Thoracic aorta (tissue), 2 donors: ENCODE measurements at regions not wholly inside any gene's neighbourhood (a gene's known extent, or its start where the extent isn't known, plus 50 kb on each side); places are given as distances from the start of the nearest gene placed in this dataset.

Source experiments
- ATAC-seq: fragments of 150-250 bp; one replicate; pipeline ENCODE4 v1.8.0; 2017; ENCODE audit warnings: low read depth; ENCODE audit not compliant: insufficient number of reproducible peaks, low FRiP score
- DNase-seq: peaks from one replicate; pipeline ENCODE4 v3.0.0-alpha.2; 2020; ENCODE audit warnings: low spot score
- H3K27ac ChIP-seq, 2 donors: fragments of 200-600 bp; sonication (generic); 1 replicate in 1 of 2; 2 replicates in 1 of 2; pipeline ENCODE4 v1.5.1; 2016; ENCODE audit warnings: mild to moderate bottlenecking in 2 of 2, moderate library complexity in 2 of 2
- H3K27me3 ChIP-seq: fragments of 200-600 bp; sonication (generic); replicated peaks from 2 replicates; pipeline ENCODE4 v1.6.0; 2016; ENCODE audit warnings: mild to moderate bottlenecking; ENCODE audit not compliant: insufficient read depth
- H3K36me3 ChIP-seq: fragments of 200-600 bp; sonication (generic); one replicate; pipeline ENCODE4 v1.5.1; 2016
- H3K4me1 ChIP-seq, 2 donors: fragments of 200-600 bp; sonication (generic); 1 replicate in 1 of 2; 2 replicates in 1 of 2; pipeline versions ENCODE4 v1.5.1 to v1.6.0; 2016; ENCODE audit warnings: low read depth in 2 of 2, mild to moderate bottlenecking in 1 of 2; ENCODE audit not compliant: control insufficient read depth in 1 of 2
- H3K4me3 ChIP-seq: fragments of 200-600 bp; sonication (generic); 2 replicates; pipeline ENCODE4 v1.5.1; 2016; ENCODE audit warnings: mild to moderate bottlenecking
- H3K9me3 ChIP-seq: fragments of 200-600 bp; sonication (generic); 2 replicates; pipeline ENCODE4 v1.5.1; 2016
- CTCF ChIP-seq: fragments of 200-600 bp; sonication (generic); IDR thresholded peaks from one replicate; pipeline ENCODE4 v1.5.1; 2019; ENCODE audit warnings: antibody characterized with exemption

DNA sequence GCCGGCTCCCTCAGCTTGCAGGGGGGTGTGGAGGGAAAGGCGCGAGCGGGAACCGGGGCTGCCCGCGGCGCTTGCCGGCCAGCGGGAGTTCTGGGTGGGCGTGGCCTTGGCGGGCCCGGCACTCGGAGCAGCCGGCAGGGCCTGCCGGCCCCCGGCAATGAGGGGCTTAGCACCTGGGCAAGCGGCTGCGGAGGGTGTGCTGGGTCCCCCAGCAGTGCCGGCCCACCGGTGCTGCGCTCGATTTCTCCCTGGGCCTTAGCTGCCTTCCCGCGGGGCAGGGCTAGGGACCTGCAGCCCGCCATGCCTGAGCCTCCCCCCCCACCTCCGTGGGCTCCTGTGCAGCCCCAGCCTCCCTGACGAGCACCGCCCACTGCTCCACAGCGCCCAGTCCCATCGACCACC is 514.5 kb upstream of the GJE1 start:
- no peak for ATAC-seq
- TF ChIP-seq CTCF = no peak
- Histone ChIP-seq H3K4me3 (no peak overlapping the region), H3K27ac (no peak overlapping the region), H3K36me3 (no peaks in the 10 kb centered on the region), H3K4me1 (no peaks in the 10 kb centered on the region), H3K27me3 (no peaks in the 10 kb centered on the region), H3K9me3 (no peaks in the 10 kb centered on the region)
- DNase-seq = no peak

GRCh38 chr6:141610741-141611140 is 522.0 kb upstream of the GJE1 start:
- no peak overlapping the region for H3K4me3 ChIP-seq
- no peak for DNase-seq
- H3K27me3 ChIP-seq = no peaks in the 10 kb centered on the region
- H3K36me3 ChIP-seq = no peaks in the 10 kb centered on the region
- H3K4me1 ChIP-seq = no peaks in the 10 kb centered on the region
- no peak overlapping the region for H3K27ac ChIP-seq
- no peaks in the 10 kb centered on the region for H3K9me3 ChIP-seq
- ATAC-seq = no peak
- no peak for TF ChIP-seq CTCF

GRCh38 chr6:141607956-141608355 is 524.8 kb upstream of the GJE1 start:
- H3K27ac ChIP-seq = no peak overlapping the region
- no peak for ATAC-seq

DNA sequence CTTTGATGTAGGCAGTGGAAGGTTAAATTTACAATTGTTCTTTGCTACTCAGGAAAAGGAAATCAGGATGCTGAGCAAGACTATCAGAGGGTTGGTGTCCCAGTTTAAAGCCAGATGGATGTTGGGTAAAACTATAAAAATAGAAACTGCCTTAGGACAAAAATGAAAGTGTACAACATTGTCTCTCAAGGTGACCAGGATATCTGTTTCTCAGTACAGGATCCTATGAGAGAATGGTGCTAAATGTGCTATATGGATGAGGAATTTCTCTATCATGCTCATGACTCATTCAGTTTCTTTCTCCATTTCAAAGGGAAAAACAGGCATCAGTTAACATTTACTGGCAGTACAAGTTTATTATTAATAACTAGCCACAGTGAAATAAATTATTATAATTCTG is 534.2 kb upstream of the GJE1 start:
- Histone ChIP-seq H3K4me1 (no peaks in the 10 kb centered on the region), H3K27ac (no peak overlapping the region), H3K27me3 (no peaks in the 10 kb centered on the region), H3K4me3 (no peak overlapping the region), H3K36me3 (no peaks in the 10 kb centered on the region), H3K9me3 (no peaks in the 10 kb centered on the region)
- no peak for TF ChIP-seq CTCF
- ATAC-seq (no peak), DNase-seq (no peak)

More at GRCh38 chr6:141607956-141608355, 524.8 kb upstream of the GJE1 start:
- no peaks in the 10 kb centered on the region for H3K27me3 ChIP-seq
- no peak overlapping the region for H3K4me3 ChIP-seq
- TF ChIP-seq CTCF = no peak
- H3K9me3 ChIP-seq = no peaks in the 10 kb centered on the region
- H3K36me3 ChIP-seq = no peaks in the 10 kb centered on the region
- H3K4me1 ChIP-seq = no peaks in the 10 kb centered on the region
- DNase-seq = no peak

- H3K27ac ChIP-seq = no peak overlapping the region
- no peak for DNase-seq
- no peak overlapping the region for H3K4me3 ChIP-seq
- no peak for TF ChIP-seq CTCF
- no peaks in the 10 kb centered on the region for H3K36me3 ChIP-seq
- no peaks in the 10 kb centered on the region for H3K9me3 ChIP-seq
- no peaks in the 10 kb centered on the region for H3K27me3 ChIP-seq
- H3K4me1 ChIP-seq = no peaks in the 10 kb centered on the region
- ATAC-seq = no peak
Observed at GRCh38 chr6:141594874-141595273, 537.9 kb upstream of the GJE1 start.
